Brain microvascular endothelial cell (primary cell): ENCODE measurements at regions not wholly inside any gene's neighbourhood (a gene's known extent, or its start where the extent isn't known, plus 50 kb on each side); places are given as distances from the start of the nearest gene placed in this dataset.

ENCODE experiments used
- DNase-seq: peaks from one replicate; pipeline ENCODE4 v3.0.0-alpha.2; 2020
- H3K27ac ChIP-seq: fragments of 250-450 bp; sonication (Bioruptor Pico); 2 replicates; pipeline ENCODE4 v1.5.1; 2020; ENCODE audit warnings: mild to moderate bottlenecking, moderate library complexity
- H3K27me3 ChIP-seq: fragments of 250-450 bp; sonication (Bioruptor Pico); replicated peaks from 2 replicates; pipeline ENCODE4 v1.5.1; 2020; ENCODE audit warnings: mild to moderate bottlenecking
- H3K36me3 ChIP-seq: fragments of 250-450 bp; sonication (Bioruptor Pico); replicated peaks from 2 replicates; pipeline ENCODE4 v1.5.1; 2020; ENCODE audit warnings: mild to moderate bottlenecking
- H3K4me3 ChIP-seq: 2 replicates; pipeline ENCODE4 v1.5.1; 2011; ENCODE audit warnings: low read depth, mild to moderate bottlenecking, control low read depth, low read length, moderate library complexity
- in situ Hi-C: cut with HindIII; loops from 2 replicates; pipeline ENCODE4 v1.10.0; 2017; ENCODE audit warnings: low sequenced_read_pairs, low pct_ligation_motif_present
- TF ChIP-seq, protein P1 (sequence below): IDR thresholded peaks from 2 replicates; pipeline ENCODE4 v1.5.1; 2011; ENCODE audit warnings: low read depth, mild to moderate bottlenecking, moderate library complexity, low read length, control low read depth, inconsistent platforms; ENCODE audit errors: missing control alignments

DNA sequence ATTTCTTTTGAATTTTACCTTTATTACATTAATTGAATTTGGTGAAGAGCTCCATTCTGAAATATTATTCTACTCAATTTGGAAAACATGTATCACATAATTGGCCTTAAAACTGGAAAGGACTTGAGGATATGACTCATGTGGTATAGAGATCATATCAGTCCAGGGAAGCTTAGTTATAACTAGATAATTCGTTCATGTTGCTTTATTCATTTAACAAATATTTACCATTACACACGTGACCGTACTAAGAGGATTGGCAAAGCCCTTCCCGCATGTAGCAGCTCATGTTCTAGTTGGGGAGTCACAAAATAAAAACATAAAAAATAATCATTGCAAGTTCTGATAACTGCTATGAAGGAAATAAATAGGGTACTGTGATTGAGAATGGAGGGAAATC is 1816.5 kb downstream of the MAT2B start:
- Histone ChIP-seq H3K27me3 (no peaks in the 10 kb centered on the region), H3K27ac (no peak overlapping the region), H3K36me3 (no peaks in the 10 kb centered on the region), H3K4me3 (no peak overlapping the region)
- in situ Hi-C loops = no loop called here
- no peak for DNase-seq
- TF ChIP-seq, protein P1, sequence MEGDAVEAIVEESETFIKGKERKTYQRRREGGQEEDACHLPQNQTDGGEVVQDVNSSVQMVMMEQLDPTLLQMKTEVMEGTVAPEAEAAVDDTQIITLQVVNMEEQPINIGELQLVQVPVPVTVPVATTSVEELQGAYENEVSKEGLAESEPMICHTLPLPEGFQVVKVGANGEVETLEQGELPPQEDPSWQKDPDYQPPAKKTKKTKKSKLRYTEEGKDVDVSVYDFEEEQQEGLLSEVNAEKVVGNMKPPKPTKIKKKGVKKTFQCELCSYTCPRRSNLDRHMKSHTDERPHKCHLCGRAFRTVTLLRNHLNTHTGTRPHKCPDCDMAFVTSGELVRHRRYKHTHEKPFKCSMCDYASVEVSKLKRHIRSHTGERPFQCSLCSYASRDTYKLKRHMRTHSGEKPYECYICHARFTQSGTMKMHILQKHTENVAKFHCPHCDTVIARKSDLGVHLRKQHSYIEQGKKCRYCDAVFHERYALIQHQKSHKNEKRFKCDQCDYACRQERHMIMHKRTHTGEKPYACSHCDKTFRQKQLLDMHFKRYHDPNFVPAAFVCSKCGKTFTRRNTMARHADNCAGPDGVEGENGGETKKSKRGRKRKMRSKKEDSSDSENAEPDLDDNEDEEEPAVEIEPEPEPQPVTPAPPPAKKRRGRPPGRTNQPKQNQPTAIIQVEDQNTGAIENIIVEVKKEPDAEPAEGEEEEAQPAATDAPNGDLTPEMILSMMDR = no peak

GRCh38 chr5:165325221-165325620 is 1819.8 kb downstream of the MAT2B start:
- no peak overlapping the region for H3K4me3 ChIP-seq
- no peaks in the 10 kb centered on the region for H3K36me3 ChIP-seq
- H3K27ac ChIP-seq = no peak overlapping the region
- no peaks in the 10 kb centered on the region for H3K27me3 ChIP-seq
- DNase-seq = peak; percentile 0
- in situ Hi-C loops = no loop called here
- TF ChIP-seq, protein P1 = no peak

GRCh38 chr5:165327631-165328030 is 1822.2 kb downstream of the MAT2B start:
- TF ChIP-seq, protein P1 = no peak
- Histone ChIP-seq H3K4me3 (no peak overlapping the region), H3K36me3 (no peaks in the 10 kb centered on the region), H3K27me3 (no peaks in the 10 kb centered on the region), H3K27ac (no peak overlapping the region)
- DNase-seq = no peak
- in situ Hi-C loops = no loop called here

DNA sequence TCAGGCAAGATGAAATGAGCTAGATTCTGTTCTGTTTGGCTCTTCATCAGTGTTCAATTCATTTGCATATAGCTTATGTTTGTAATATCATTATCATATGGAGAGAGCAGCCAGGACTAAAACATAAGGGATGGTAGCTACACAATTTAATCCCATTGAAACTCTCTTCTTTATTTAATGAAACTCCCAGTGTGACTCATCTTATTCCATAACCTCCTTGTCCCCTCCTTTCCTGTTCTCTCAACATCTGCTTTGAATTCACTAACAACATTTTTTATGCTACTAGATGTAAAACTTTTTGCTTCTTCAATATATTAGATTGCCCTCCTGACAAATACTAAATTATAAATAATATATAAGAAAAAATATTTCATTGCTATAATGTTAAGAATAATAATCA is 1823.4 kb downstream of the MAT2B start:
- TF ChIP-seq, protein P1 = no peak
- no peak for DNase-seq
- Histone ChIP-seq H3K36me3 (no peaks in the 10 kb centered on the region), H3K4me3 (no peak overlapping the region), H3K27ac (no peak overlapping the region), H3K27me3 (no peaks in the 10 kb centered on the region)
- in situ Hi-C loops = no loop called here

DNA sequence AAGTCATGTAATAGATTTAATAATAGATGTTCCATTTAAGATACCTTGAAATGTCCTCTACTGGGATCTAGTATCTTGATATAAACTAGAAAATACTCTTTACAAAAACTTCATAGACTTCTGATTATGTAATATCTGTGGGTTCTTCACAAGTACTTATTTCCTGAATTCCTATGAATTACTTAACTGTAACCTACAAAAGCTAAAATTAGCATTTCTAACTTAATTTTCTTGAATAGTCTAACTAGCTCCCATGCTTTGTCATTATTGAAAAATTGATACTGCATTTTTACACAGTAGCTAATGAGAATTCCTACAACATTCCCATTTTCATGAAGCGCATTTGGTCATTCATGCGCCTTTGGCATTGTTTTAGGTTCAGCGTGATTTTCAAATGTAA is 1828.2 kb downstream of the MAT2B start:
- TF ChIP-seq, protein P1 = no peak
- DNase-seq = no peak
- Histone ChIP-seq H3K36me3 (no peaks in the 10 kb centered on the region), H3K27me3 (no peaks in the 10 kb centered on the region), H3K27ac (no peak overlapping the region), H3K4me3 (no peak overlapping the region)
- in situ Hi-C loops = no loop called here

DNA sequence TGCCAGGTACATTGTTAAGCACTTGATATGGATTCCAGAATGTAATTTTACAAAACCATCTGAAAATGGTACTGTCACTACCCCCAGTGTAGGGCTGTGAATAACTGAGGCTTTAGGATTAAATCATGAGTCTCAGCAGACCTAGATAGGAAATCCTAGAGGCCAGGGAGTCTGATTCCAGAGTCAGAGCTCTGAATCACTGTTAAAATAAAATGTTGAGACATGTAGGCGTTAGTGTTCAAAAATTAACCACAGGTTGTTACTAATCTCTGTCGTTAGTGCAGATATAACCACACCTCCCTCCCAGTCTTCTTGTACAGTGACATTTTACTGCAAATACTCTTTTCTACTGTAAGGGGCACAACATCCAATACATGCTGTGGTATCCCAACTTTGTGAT is 1828.8 kb downstream of the MAT2B start:
- Histone ChIP-seq H3K4me3 (no peak overlapping the region), H3K27me3 (no peaks in the 10 kb centered on the region), H3K27ac (no peak overlapping the region), H3K36me3 (no peaks in the 10 kb centered on the region)
- DNase-seq = no peak
- TF ChIP-seq, protein P1 = no peak
- in situ Hi-C loops = no loop called here
